ENCODE measurements at regions not wholly inside any gene's neighbourhood (a gene's known extent, or its start where the extent isn't known, plus 50 kb on each side); places are given as distances from the start of the nearest gene placed in this dataset.

- TF ChIP-seq ZBTB43 (CRISPR knock-in tag; IDR thresholded peaks at IDR 0.05) (no peak), ZMAT4 (CRISPR knock-in tag; IDR thresholded peaks at IDR 0.05) (no peak)
Measured at GRCh38 chr4:147388018-147388417, 92.9 kb upstream of the EDNRA start (continued).

- H3K27me3 Mint-ChIP-seq (ENCODE audit: low read depth) = no peaks in the 10 kb centered on the region
- CTCF ChIA-PET = interaction anchor here (2.0 kb wide), 1 partner anchor 11 kb away, joined by 5 read pairs; no protein-coding TSS in a partner anchor
- POLR2A ChIA-PET = no interaction called here
- no peak for ATAC-seq
- no peak overlapping the region for H3K27ac Mint-ChIP-seq
- H3K4me1 Mint-ChIP-seq = no peaks in the 10 kb centered on the region
- TF ChIP-seq PREB (CRISPR knock-in tag; IDR thresholded peaks at IDR 0.05; ENCODE audit: borderline replicate concordance) = no peak
- no peak for TF ChIP-seq TCF7 (CRISPR knock-in tag; IDR thresholded peaks at IDR 0.05; ENCODE audit: low read depth)
- TF ChIP-seq NR2C2 (CRISPR knock-in tag; IDR thresholded peaks at IDR 0.05) = no peak
- TF ChIP-seq SMAD4 (CRISPR knock-in tag; IDR thresholded peaks at IDR 0.05) = no peak
- no peak for TF ChIP-seq ZNF671 (CRISPR knock-in tag; IDR thresholded peaks at IDR 0.05)
- TF ChIP-seq IRF1 (CRISPR knock-in tag; IDR thresholded peaks at IDR 0.05) = no peak
- no peak for TF ChIP-seq HMGA2 (CRISPR knock-in tag; IDR thresholded peaks at IDR 0.05)
- TF ChIP-seq STAT6 (CRISPR knock-in tag; conservative IDR thresholded peaks at IDR 0.05; ENCODE audit: low read depth) = no peak
- TF ChIP-seq CREM (CRISPR knock-in tag; IDR thresholded peaks at IDR 0.05) = no peak
- TF ChIP-seq TP53 (CRISPR knock-in tag; IDR thresholded peaks at IDR 0.05) = no peak
- TF ChIP-seq ZNF512 (CRISPR knock-in tag; IDR thresholded peaks at IDR 0.05; ENCODE audit: borderline replicate concordance) = no peak
- TF ChIP-seq NR3C1 (CRISPR knock-in tag; conservative IDR thresholded peaks at IDR 0.05; ENCODE audit: low read depth) = no peak
- TF ChIP-seq PRRX2 (CRISPR knock-in tag; IDR thresholded peaks at IDR 0.05) = no peak
- no peak overlapping the region for H3K4me3 Mint-ChIP-seq
- peaks cover 24% of the 10 kb centered on the region for H3K9me3 Mint-ChIP-seq
- H3K36me3 Mint-ChIP-seq = no peaks in the 10 kb centered on the region
- DNase-seq (ENCODE audit: low spot score) = no peak
Measured at GRCh38 chr4:147396105-147396504, 84.8 kb upstream of the EDNRA start.

- DNase-seq (ENCODE audit: low spot score) (no peak), ATAC-seq (no peak)
- Mint-ChIP-seq H3K27ac (no peak overlapping the region), H3K9me3 (peaks cover 24% of the 10 kb centered on the region), H3K36me3 (no peaks in the 10 kb centered on the region), H3K4me3 (no peak overlapping the region), H3K27me3 (ENCODE audit: low read depth) (no peaks in the 10 kb centered on the region; the same call in 1 of the 2 replicates), H3K4me1 (no peaks in the 10 kb centered on the region)
- POLR2A ChIA-PET = no interaction called here
- CTCF ChIA-PET = interaction anchor here (1.0 kb wide), 1 partner anchor 9 kb away, joined by 3 read pairs; no protein-coding TSS in a partner anchor
- TF ChIP-seq ZNF281 (CRISPR knock-in tag; IDR thresholded peaks at IDR 0.05) (no peak), PRRX2 (CRISPR knock-in tag; IDR thresholded peaks at IDR 0.05) (no peak), OVOL2 (CRISPR knock-in tag; IDR thresholded peaks at IDR 0.05; ENCODE audit: borderline replicate concordance) (no peak), E2F4 (CRISPR knock-in tag; IDR thresholded peaks at IDR 0.05; ENCODE audit: borderline replicate concordance, low read depth) (no peak)
Measured at GRCh38 chr4:147398556-147398955, 82.3 kb upstream of the EDNRA start.

Measured in WTC11 (cell line).